ENCODE measurements at regions not wholly inside any gene's neighbourhood (a gene's known extent, or its start where the extent isn't known, plus 50 kb on each side); places are given as distances from the start of the nearest gene placed in this dataset.

DNA sequence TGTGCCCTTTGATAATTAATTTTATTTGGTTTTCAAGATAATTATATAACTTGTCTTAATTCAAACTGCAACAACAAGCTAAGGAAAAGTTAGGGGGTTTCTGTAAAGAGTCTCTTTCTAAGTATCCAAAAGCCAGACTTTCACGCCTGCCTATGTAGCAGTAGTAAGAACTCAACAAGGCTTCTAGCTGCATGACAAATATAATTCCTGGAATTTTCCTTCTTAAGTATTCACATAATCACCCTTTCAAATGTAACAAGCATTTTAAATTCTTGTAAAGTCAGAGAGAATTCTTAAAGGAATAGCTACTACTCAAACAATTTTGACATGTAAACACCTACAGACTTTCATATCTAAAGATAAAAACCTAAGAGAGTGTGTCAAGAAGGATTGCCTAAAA is 189.7 kb upstream of the NDST3 start:
- no peak for TF ChIP-seq CREB1 (IDR thresholded peaks at IDR 0.05; ENCODE audit: low read depth)
- no peak for TF ChIP-seq TAF1 (IDR thresholded peaks at IDR 0.05; ENCODE audit: low read depth)
- TF ChIP-seq EP300 (IDR thresholded peaks at IDR 0.05; ENCODE audit: borderline replicate concordance): no peak
- TF ChIP-seq, protein P1, sequence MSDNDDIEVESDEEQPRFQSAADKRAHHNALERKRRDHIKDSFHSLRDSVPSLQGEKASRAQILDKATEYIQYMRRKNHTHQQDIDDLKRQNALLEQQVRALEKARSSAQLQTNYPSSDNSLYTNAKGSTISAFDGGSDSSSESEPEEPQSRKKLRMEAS (IDR thresholded peaks at IDR 0.05): no peak
- TF ChIP-seq CEBPB (IDR thresholded peaks at IDR 0.05): no peak
- TF ChIP-seq, protein P2, sequence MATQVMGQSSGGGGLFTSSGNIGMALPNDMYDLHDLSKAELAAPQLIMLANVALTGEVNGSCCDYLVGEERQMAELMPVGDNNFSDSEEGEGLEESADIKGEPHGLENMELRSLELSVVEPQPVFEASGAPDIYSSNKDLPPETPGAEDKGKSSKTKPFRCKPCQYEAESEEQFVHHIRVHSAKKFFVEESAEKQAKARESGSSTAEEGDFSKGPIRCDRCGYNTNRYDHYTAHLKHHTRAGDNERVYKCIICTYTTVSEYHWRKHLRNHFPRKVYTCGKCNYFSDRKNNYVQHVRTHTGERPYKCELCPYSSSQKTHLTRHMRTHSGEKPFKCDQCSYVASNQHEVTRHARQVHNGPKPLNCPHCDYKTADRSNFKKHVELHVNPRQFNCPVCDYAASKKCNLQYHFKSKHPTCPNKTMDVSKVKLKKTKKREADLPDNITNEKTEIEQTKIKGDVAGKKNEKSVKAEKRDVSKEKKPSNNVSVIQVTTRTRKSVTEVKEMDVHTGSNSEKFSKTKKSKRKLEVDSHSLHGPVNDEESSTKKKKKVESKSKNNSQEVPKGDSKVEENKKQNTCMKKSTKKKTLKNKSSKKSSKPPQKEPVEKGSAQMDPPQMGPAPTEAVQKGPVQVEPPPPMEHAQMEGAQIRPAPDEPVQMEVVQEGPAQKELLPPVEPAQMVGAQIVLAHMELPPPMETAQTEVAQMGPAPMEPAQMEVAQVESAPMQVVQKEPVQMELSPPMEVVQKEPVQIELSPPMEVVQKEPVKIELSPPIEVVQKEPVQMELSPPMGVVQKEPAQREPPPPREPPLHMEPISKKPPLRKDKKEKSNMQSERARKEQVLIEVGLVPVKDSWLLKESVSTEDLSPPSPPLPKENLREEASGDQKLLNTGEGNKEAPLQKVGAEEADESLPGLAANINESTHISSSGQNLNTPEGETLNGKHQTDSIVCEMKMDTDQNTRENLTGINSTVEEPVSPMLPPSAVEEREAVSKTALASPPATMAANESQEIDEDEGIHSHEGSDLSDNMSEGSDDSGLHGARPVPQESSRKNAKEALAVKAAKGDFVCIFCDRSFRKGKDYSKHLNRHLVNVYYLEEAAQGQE (IDR thresholded peaks at IDR 0.05; ENCODE audit: low read depth): no peak
- no peak for TF ChIP-seq EGR1 (IDR thresholded peaks at IDR 0.05)
- TF ChIP-seq YY1 (IDR thresholded peaks at IDR 0.05; ENCODE audit: low read depth): no peak
- no peak for TF ChIP-seq NFIC (IDR thresholded peaks at IDR 0.05)
